Mammary epithelial cell (primary cell): ENCODE measurements at regions not wholly inside any gene's neighbourhood (a gene's known extent, or its start where the extent isn't known, plus 50 kb on each side); places are given as distances from the start of the nearest gene placed in this dataset.

ENCODE experiments used
- CTCF ChIP-seq, 2 donors: IDR thresholded peaks in 1 of 2; conservative IDR thresholded peaks in 1 of 2; 2 replicates each; pipeline ENCODE4 v1.5.1; 2011 to 2012; ENCODE audit warnings: inconsistent platforms in 2 of 2, low read length in 2 of 2, mild to moderate bottlenecking in 2 of 2, control low read depth in 1 of 2, low read depth in 1 of 2; ENCODE audit not compliant: insufficient read depth in 1 of 2; ENCODE audit errors: extremely low read depth in 1 of 2
- EZH2 ChIP-seq: IDR thresholded peaks from 2 replicates; pipeline ENCODE4 v1.6.1; 2012; ENCODE audit warnings: low read length, inconsistent platforms, borderline replicate concordance

- TF ChIP-seq CTCF (conservative IDR thresholded peaks at IDR 0.05 in 1 of 2, IDR thresholded peaks at IDR 0.05 in 1 of 2; ENCODE audit: extremely low read depth in 1 of 2, insufficient read depth in 1 of 2, low read depth in 1 of 2, low read length in 2 of 2) = no peak
- no peak for TF ChIP-seq EZH2
Measured at GRCh38 chr12:115737895-115738294, 539.6 kb downstream of the MED13L start.
